ENCODE measurements at regions not wholly inside any gene's neighbourhood (a gene's known extent, or its start where the extent isn't known, plus 50 kb on each side); places are given as distances from the start of the nearest gene placed in this dataset.

GRCh38 chr12:116478243-116478773, 80.9 kb upstream of the MAP1LC3B2 start:
- Mint-ChIP-seq H3K36me3 (ENCODE audit: insufficient read depth, unreplicated experiment) (peaks cover 11% of the 10 kb centered on the region), H3K27me3 (ENCODE audit: insufficient read depth, unreplicated experiment) (no peaks in the 10 kb centered on the region), H3K9me3 (ENCODE audit: unreplicated experiment) (no peaks in the 10 kb centered on the region), H3K4me3 (ENCODE audit: unreplicated experiment) (no peak overlapping the region), H3K4me1 (ENCODE audit: low read depth, unreplicated experiment) (no peaks in the 10 kb centered on the region), H3K27ac (ENCODE audit: unreplicated experiment) (no peak overlapping the region)
- CTCF ChIA-PET = no interaction called here
- no peaks in the 10 kb centered on the region for H3K4me1 ChIP-seq
- no peaks in the 10 kb centered on the region for H3K27me3 ChIP-seq (replicated peaks; ENCODE audit: control insufficient read depth, insufficient read depth, low read length)
- peaks cover 15% of the 10 kb centered on the region for H3K9me3 ChIP-seq
- TF ChIP-seq CTCF (IDR thresholded peaks at IDR 0.05; ENCODE audit: insufficient read depth in 1 of 2, low read depth in 1 of 2, low read length in 1 of 2, severe bottlenecking in 1 of 2, unreplicated experiment in 1 of 2) = no peak
- H3K36me3 ChIP-seq (ENCODE audit: control insufficient read depth, insufficient read depth, low read length) = no peaks in the 10 kb centered on the region
- no TSS peak for BruUV-seq (replicated peaks)
- H3K4me3 ChIP-seq (ENCODE audit: low read depth, low read length) = no peak overlapping the region
- intact Hi-C loops (cut with micrococcal nuclease; ENCODE audit: unreplicated experiment) = no loop called here
- POLR2A ChIA-PET = no interaction called here
- no peak for DNase-seq

GRCh38 chr12:116480210-116480810, 78.9 kb upstream of the MAP1LC3B2 start:
- Mint-ChIP-seq H3K27me3 (ENCODE audit: insufficient read depth, unreplicated experiment) (no peaks in the 10 kb centered on the region), H3K4me3 (ENCODE audit: unreplicated experiment) (no peak overlapping the region), H3K27ac (ENCODE audit: unreplicated experiment) (no peak overlapping the region), H3K4me1 (ENCODE audit: low read depth, unreplicated experiment) (no peaks in the 10 kb centered on the region), H3K9me3 (ENCODE audit: unreplicated experiment) (no peaks in the 10 kb centered on the region), H3K36me3 (ENCODE audit: insufficient read depth, unreplicated experiment) (peaks cover 11% of the 10 kb centered on the region)
- POLR2A ChIA-PET = interaction anchor here (0.5 kb wide), 1 partner anchor 1568 kb away, joined by 3 read pairs; no protein-coding TSS in a partner anchor
- no peak for TF ChIP-seq CTCF (IDR thresholded peaks at IDR 0.05; ENCODE audit: insufficient read depth in 1 of 2, low read depth in 1 of 2, low read length in 1 of 2, severe bottlenecking in 1 of 2, unreplicated experiment in 1 of 2)
- intact Hi-C loops (cut with micrococcal nuclease; ENCODE audit: unreplicated experiment) = no loop called here
- Histone ChIP-seq H3K4me1 (no peaks in the 10 kb centered on the region), H3K36me3 (ENCODE audit: control insufficient read depth, insufficient read depth, low read length) (no peaks in the 10 kb centered on the region), H3K27me3 (replicated peaks; ENCODE audit: control insufficient read depth, insufficient read depth, low read length) (no peaks in the 10 kb centered on the region), H3K4me3 (ENCODE audit: low read depth, low read length) (no peak overlapping the region), H3K9me3 (peaks cover 15% of the 10 kb centered on the region)
- DNase-seq = no peak
- BruUV-seq (replicated peaks) = no TSS peak
- CTCF ChIA-PET = interaction anchor here (0.7 kb wide), 1 partner anchor 201 kb away, joined by 3 read pairs; no protein-coding TSS in a partner anchor

GRCh38 chr12:116481726-116482125, 77.5 kb upstream of the MAP1LC3B2 start:
- no peak for TF ChIP-seq CTCF (IDR thresholded peaks at IDR 0.05; ENCODE audit: insufficient read depth in 1 of 2, low read depth in 1 of 2, low read length in 1 of 2, severe bottlenecking in 1 of 2, unreplicated experiment in 1 of 2)
- CTCF ChIA-PET = interaction anchor here (0.6 kb wide), 1 partner anchor 120 kb away, joined by 3 read pairs; no protein-coding TSS in a partner anchor
- H3K27me3 Mint-ChIP-seq (ENCODE audit: insufficient read depth, unreplicated experiment) = no peaks in the 10 kb centered on the region
- peaks cover 6% of the 10 kb centered on the region for H3K36me3 Mint-ChIP-seq (ENCODE audit: insufficient read depth, unreplicated experiment)
- no peaks in the 10 kb centered on the region for H3K4me1 Mint-ChIP-seq (ENCODE audit: low read depth, unreplicated experiment)
- H3K9me3 ChIP-seq = peaks cover 15% of the 10 kb centered on the region
- no TSS peak for BruUV-seq (replicated peaks)
- intact Hi-C loops (cut with micrococcal nuclease; ENCODE audit: unreplicated experiment) = no loop called here
- H3K36me3 ChIP-seq (ENCODE audit: control insufficient read depth, insufficient read depth, low read length) = no peaks in the 10 kb centered on the region
- no peak overlapping the region for H3K4me3 ChIP-seq (ENCODE audit: low read depth, low read length)
- POLR2A ChIA-PET = no interaction called here
- no peaks in the 10 kb centered on the region for H3K9me3 Mint-ChIP-seq (ENCODE audit: unreplicated experiment)
- no peak overlapping the region for H3K27ac Mint-ChIP-seq (ENCODE audit: unreplicated experiment)
- no peaks in the 10 kb centered on the region for H3K4me1 ChIP-seq
- DNase-seq = no peak
- no peak overlapping the region for H3K4me3 Mint-ChIP-seq (ENCODE audit: unreplicated experiment)
- no peaks in the 10 kb centered on the region for H3K27me3 ChIP-seq (replicated peaks; ENCODE audit: control insufficient read depth, insufficient read depth, low read length)
